ENCODE measurements at regions not wholly inside any gene's neighbourhood (a gene's known extent, or its start where the extent isn't known, plus 50 kb on each side); places are given as distances from the start of the nearest gene placed in this dataset.
"Not testable (repeated sequence)": the region's sequence is repeated elsewhere in the genome, so short reads cannot be mapped to it uniquely, and the experiment has no call there.

DNA sequence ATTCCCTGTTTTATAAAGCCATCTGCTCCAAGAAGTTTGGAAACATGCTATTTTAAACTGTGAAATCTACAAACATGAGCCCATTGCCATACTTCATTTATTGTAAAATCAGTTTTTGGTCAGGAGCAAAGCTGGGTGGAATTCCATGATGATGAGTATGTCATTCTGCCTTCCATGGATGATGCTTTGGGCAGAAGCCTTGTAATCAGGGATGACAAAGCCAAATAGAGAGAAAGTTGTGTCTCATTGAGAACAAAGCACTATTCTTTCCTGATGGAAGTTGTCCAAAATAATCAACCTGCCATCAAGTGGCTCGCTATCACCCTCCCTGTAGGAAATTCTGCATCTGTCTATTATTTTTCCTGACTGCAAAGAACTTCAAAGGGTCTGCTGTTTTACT, 313.0 kb upstream of the DEFB112 start:
- DNase-seq (ENCODE audit: low spot score): no peak
- in situ Hi-C loops (cut with MboI; ENCODE audit: low sequenced_read_pairs, unreplicated experiment): no loop called here
- TF ChIP-seq, protein P1, sequence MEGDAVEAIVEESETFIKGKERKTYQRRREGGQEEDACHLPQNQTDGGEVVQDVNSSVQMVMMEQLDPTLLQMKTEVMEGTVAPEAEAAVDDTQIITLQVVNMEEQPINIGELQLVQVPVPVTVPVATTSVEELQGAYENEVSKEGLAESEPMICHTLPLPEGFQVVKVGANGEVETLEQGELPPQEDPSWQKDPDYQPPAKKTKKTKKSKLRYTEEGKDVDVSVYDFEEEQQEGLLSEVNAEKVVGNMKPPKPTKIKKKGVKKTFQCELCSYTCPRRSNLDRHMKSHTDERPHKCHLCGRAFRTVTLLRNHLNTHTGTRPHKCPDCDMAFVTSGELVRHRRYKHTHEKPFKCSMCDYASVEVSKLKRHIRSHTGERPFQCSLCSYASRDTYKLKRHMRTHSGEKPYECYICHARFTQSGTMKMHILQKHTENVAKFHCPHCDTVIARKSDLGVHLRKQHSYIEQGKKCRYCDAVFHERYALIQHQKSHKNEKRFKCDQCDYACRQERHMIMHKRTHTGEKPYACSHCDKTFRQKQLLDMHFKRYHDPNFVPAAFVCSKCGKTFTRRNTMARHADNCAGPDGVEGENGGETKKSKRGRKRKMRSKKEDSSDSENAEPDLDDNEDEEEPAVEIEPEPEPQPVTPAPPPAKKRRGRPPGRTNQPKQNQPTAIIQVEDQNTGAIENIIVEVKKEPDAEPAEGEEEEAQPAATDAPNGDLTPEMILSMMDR (IDR thresholded peaks at IDR 0.05; ENCODE audit: borderline replicate concordance, control extremely low read depth, extremely low read depth, insufficient read depth, missing control alignments): no peak

DNA sequence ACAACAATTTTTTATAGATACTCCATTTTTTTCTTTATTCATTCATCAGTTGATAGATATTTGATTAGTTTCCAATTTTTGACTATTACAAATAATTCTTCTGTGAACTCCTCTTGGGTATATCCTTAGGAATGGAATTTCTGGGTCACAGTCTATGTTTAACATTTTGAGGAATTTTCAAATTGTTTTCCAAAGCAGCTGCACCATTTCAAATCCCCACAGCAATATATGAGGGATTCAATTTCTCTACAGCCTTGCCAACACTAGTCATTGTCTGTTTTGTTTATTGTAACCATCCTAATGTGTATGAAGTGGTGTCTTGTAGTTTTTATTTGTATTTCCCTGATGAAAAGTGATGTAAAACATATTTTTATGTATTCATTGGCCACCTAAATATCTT, 320.3 kb upstream of the DEFB112 start:
- TF ChIP-seq, protein P1 (IDR thresholded peaks at IDR 0.05; ENCODE audit: borderline replicate concordance, control extremely low read depth, extremely low read depth, insufficient read depth, missing control alignments): no peak
- in situ Hi-C loops (cut with MboI; ENCODE audit: low sequenced_read_pairs, unreplicated experiment): no loop called here
- no peak for DNase-seq (ENCODE audit: low spot score)

DNA sequence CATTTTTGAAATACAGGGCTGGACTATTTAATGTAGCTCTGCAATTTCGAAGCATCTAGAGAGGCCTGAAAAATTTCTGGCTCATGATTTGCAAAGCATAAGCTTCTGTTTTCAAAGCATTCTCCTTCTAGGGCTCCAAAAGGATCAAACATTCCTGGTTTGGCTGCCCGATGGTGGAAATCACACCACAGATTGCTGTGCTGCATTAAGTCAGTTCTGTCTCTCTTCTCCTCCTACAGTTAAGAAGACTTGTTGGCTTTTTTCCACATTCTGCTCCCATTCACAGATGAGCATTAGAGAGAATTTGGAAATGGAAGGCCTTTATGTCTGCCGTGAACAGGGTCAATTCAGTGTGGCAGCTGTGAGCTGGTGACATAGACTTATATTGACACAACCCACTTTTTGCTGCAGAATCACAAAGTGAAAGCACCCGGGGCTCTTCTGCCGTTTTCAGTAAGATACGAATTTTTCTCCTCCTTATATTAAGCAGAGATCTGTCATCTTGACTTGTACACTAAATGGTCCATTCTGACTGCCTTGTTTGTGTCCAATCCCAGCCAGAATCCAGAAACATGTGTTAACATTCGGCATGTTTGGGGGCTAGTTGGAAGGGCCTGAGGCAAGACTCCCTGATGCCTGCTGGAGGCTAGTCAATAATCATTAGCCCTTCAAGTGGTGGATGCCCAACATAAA, 330.8 kb upstream of the DEFB112 start:
- DNase-seq (ENCODE audit: low spot score): no peak

DNA sequence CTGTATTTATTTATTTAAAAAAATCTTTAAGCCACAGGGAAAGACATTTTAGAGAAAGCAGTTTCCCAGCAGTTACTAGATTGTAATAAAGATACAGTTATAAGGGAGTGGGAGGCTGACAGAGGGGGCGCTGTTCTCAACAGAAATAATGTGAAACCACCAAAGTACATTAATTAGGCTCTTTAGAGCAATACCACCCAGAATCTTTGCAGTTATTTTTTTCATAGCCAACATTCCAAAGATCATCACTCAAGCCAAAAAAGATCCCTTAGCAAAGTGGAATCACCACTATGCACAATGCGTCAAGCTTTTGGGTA, 331.3 kb upstream of the DEFB112 start:
- DNase-seq (ENCODE audit: low spot score): no peak
- in situ Hi-C loops (cut with MboI; ENCODE audit: low sequenced_read_pairs, unreplicated experiment): no loop called here
- TF ChIP-seq, protein P1 (IDR thresholded peaks at IDR 0.05; ENCODE audit: borderline replicate concordance, control extremely low read depth, extremely low read depth, insufficient read depth, missing control alignments): no peak

More for the DNA sequence above, 330.8 kb upstream of the DEFB112 start:
- in situ Hi-C loops (cut with MboI; ENCODE audit: low sequenced_read_pairs, unreplicated experiment): no loop called here
- TF ChIP-seq, protein P1 (IDR thresholded peaks at IDR 0.05; ENCODE audit: borderline replicate concordance, control extremely low read depth, extremely low read depth, insufficient read depth, missing control alignments): no peak

DNA sequence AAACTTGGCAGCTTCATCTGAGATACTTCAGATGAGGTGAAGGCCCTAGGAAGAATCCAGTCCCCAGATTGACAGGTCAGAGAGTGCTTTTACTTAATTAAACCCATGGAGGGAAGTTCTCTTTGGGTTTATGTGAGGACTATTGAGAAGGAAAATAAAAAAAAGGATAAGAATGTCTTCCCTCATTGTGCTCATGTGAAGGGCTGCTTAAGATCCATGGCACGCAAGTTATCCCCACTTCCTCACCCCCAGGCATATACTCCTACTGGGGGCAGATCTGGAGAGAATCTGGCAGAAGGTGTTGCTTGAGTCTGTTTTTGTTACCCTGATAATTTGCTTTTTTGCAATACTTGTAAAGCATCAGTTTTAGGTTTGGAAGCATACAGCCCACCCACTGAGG, 322.9 kb upstream of the TFAP2D start:
- DNase-seq (ENCODE audit: low spot score): no peak
- in situ Hi-C loops (cut with MboI; ENCODE audit: low sequenced_read_pairs, unreplicated experiment): no loop called here
- TF ChIP-seq, protein P1 (IDR thresholded peaks at IDR 0.05; ENCODE audit: borderline replicate concordance, control extremely low read depth, extremely low read depth, insufficient read depth, missing control alignments): no peak

DNA sequence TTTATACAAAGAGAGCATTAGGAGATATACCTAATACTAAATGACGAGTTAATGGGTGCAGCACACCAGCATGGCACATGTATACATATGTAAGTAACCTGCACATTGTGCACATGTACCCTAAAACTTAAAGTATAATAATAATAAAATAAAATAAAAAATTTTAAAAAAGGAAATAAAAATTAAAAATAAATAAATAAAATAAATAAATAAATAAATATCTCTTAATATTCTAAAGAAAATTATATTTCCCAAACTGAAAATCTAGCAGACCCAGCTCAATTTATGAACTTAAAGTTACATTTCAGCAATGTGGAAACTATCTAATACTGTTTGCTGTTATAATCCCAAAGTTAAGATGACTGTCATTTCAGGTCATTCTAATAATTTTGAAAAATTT, 319.2 kb upstream of the TFAP2D start:
- DNase-seq (ENCODE audit: low spot score); in situ Hi-C loops (cut with MboI; ENCODE audit: low sequenced_read_pairs, unreplicated experiment): not testable (repeated sequence)

DNA sequence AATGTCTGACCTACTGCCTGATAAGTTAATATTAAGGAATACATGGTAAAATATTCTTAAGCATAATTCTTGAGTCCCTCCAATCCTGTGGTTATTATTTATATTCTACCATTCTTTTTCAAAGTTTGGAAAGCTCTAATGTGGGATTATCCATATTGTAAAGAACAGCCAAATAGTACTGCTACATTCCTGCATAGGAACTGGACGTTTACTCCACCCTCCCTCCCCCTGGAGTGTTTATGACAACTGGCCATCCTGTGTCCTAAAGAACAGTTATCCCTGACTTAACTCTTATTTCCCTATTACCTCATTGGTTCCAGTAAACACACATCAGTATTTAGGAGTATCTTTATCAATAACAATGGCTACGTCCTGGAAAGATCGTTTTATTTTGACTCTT, 308.7 kb upstream of the TFAP2D start:
- in situ Hi-C loops (cut with MboI; ENCODE audit: low sequenced_read_pairs, unreplicated experiment): no loop called here
- DNase-seq (ENCODE audit: low spot score): no peak
- TF ChIP-seq, protein P1 (IDR thresholded peaks at IDR 0.05; ENCODE audit: borderline replicate concordance, control extremely low read depth, extremely low read depth, insufficient read depth, missing control alignments): no peak
